ENCODE measurements at regions not wholly inside any gene's neighbourhood (a gene's known extent, or its start where the extent isn't known, plus 50 kb on each side); places are given as distances from the start of the nearest gene placed in this dataset.

DNA sequence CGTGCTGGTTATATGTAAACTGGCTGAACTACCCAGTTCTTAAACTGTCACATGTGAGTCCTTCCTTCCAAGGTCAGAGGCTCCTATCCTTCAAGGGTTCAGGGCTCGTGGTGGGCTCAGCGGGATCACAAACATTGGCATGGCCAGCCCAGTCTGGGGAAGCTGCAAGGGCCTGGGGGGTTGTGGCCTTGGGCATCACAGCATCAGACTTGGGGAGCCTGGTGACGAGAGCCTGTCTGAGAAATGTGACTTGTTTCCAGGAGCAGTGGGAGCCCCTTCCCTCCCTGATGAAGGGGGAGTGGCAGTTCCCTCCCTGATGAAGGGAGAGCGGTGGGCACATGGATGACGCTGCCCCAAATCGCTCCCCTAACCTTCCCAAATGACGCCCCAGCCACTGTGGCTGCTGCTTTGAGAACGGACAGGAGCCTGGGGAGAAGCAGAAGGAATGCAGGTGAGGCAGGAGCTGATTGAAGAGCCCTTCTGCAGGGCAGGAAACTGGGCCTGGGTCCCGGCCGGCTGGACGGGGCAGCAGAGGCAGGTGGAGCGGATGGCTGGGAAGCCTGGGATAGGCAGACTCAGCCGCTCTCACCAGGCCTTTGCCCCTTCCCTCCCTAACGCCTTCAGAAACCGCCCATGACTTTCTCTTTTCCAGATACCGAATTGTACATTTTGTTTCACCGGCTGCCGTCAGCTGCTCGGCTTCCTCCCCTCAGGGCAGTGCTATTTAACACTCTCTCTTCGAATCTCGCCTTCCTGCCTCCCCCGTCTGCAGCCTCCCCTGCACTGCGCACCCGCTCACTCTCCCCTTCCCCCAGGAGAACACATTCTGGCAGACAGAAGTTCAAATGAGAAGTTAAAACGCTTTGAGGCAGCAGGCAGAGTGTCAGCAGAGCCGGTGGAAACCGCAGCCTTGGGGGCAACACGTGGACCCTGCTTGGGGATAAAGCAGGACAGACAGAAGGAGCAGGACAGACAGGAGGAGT is 1486.7 kb downstream of the BRD1 start:
- no peak overlapping the region for H3K27ac ChIP-seq
- DNase-seq: peak in 1 of 4 donors; percentile 17

DNA sequence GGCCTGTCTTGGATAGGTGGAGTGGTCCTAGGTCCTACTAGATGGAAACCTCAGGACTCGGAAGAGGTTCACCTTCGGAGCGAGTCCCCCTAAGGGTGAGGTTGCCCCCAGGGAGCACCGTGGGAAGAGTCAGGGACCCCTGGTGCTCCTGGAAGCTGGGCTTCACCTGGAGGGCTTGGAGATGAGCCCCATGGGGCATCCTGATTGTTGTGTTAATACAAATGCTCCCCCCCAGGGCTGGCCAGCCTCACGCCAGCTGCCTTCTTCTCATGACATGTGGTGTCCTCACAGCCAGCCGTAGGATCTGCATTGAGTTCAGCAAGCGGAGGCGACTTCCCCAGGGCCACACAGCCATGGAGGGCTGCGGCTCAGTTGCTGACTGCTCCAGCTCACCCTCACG is 1487.5 kb downstream of the BRD1 start:
- Histone ChIP-seq H3K36me3 (no peaks in the 10 kb centered on the region), H3K9me3 (no peaks in the 10 kb centered on the region), H3K27me3 (peaks cover 0 to 39% of the 10 kb centered on the region in 2 donors), H3K27ac (no peak overlapping the region), H3K4me3 (no peak overlapping the region), H3K4me1 (no peaks in the 10 kb centered on the region)
- no peak for DNase-seq
- intact Hi-C loops (cut with DNase I): no loop called here
- TF ChIP-seq, protein P1, sequence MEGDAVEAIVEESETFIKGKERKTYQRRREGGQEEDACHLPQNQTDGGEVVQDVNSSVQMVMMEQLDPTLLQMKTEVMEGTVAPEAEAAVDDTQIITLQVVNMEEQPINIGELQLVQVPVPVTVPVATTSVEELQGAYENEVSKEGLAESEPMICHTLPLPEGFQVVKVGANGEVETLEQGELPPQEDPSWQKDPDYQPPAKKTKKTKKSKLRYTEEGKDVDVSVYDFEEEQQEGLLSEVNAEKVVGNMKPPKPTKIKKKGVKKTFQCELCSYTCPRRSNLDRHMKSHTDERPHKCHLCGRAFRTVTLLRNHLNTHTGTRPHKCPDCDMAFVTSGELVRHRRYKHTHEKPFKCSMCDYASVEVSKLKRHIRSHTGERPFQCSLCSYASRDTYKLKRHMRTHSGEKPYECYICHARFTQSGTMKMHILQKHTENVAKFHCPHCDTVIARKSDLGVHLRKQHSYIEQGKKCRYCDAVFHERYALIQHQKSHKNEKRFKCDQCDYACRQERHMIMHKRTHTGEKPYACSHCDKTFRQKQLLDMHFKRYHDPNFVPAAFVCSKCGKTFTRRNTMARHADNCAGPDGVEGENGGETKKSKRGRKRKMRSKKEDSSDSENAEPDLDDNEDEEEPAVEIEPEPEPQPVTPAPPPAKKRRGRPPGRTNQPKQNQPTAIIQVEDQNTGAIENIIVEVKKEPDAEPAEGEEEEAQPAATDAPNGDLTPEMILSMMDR (IDR thresholded peaks at IDR 0.05): no peak
- ATAC-seq: no peak

More for the DNA sequence above, 1486.7 kb downstream of the BRD1 start:
- Histone ChIP-seq H3K27me3 (peaks cover 0 to 39% of the 10 kb centered on the region in 2 donors), H3K4me1 (no peaks in the 10 kb centered on the region), H3K4me3 (no peak overlapping the region), H3K36me3 (no peaks in the 10 kb centered on the region), H3K9me3 (no peaks in the 10 kb centered on the region)
- TF ChIP-seq, protein P1 (IDR thresholded peaks at IDR 0.05): no peak
- no peak for ATAC-seq
- intact Hi-C loops (cut with DNase I): no loop called here

DNA sequence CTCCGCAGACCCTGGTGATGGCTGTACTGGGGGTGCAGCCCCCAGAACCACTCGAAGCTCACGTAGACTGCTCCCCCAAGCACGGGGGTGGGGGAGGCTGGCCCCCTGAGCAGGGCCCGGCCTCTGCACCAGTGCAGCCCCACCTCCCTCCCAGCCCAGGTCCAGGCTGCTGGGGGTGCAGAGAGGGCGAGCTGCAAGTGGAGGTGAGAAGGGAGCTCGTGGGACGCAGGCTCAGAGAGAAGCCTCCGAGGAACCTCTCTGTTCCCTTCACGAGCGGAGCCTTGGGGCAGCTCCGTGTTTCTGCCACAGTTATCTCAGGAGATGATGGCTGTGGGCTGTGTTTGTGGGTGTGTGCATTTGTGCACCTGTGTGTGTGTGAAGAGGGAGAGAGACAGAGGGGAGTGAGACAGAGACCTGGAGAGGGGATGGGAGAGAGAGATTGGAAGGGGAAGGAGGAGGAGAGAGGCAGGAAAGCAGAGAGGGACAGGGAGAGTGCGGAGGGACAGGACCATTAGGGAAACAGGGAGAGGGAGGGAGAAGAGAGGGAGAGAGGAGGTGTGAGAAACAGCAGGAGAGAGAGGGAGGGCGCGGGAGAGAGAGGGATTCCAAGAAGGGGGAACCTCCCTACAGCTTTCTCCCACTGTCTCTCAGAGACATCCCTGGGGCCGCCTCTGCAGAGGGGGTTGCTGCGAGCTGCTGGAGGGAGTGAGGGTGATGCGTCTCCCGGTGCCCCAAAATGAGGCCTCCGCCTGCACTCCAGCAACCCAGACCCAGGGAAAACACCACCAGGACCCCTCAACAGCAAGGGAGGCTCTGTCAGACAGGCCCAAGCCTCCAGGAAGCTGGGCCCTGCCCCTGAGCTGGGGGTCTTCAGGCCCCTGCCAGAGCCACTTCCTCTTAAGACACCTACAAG is 1488.6 kb downstream of the BRD1 start:
- H3K4me3 ChIP-seq: no peak overlapping the region
- no peaks in the 10 kb centered on the region for H3K4me1 ChIP-seq
- no peaks in the 10 kb centered on the region for H3K9me3 ChIP-seq
- H3K27ac ChIP-seq: no peak overlapping the region
- no peak for ATAC-seq
- intact Hi-C loops (cut with DNase I): no loop called here
- H3K36me3 ChIP-seq: no peaks in the 10 kb centered on the region
- DNase-seq: no peak
- peaks cover 0 to 39% of the 10 kb centered on the region in 2 donors for H3K27me3 ChIP-seq
- TF ChIP-seq, protein P1 (IDR thresholded peaks at IDR 0.05): no peak

DNA sequence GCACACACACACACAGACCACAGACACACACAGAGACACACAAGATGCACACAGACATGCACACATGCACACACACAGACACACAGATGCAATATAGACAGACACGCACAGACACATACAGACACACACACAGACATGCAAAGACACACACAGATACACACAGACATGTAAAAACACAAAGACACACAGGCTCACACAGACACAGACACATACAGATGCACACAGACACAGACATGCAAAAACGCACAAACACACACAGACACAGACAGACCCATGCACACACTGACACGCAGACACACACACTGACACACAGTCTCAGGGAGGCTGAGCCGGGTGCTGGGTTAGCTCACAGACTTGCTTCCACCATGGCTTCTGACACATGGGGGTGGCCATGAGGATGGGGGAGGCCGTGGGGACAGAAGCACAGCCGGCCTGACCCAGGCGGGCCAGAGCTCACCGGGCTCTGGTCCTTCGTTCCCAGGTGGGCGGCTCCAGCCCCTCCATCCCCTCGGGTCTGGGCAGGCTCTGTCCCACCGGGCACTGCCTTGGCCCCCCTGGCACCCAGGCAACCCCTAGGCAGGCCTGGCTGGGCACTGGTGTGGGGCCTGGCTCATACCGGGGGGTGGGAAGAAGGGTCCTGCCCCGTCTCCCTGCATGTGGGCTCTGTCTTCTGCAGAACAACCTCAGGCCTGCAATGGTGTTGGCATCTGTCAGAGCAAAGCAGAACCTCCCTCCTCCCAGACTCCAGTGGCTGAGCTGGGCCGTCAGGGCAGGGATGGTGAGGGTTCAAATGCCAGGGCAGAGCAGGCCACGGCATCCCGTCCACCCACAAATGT is 1489.5 kb downstream of the BRD1 start:
- no peaks in the 10 kb centered on the region for H3K4me1 ChIP-seq
- H3K36me3 ChIP-seq: no peaks in the 10 kb centered on the region
- TF ChIP-seq, protein P1 (IDR thresholded peaks at IDR 0.05): no peak
- no peaks in the 10 kb centered on the region for H3K9me3 ChIP-seq
- H3K4me3 ChIP-seq: no peak overlapping the region
- H3K27me3 ChIP-seq: peaks cover 0 to 39% of the 10 kb centered on the region in 2 donors
- intact Hi-C loops (cut with DNase I): no loop called here
- DNase-seq: no peak
- H3K27ac ChIP-seq: no peak overlapping the region
- ATAC-seq: no peak

All from left lung (tissue), 4 donors.